Upper lobe of left lung (tissue), 4 donors: ENCODE measurements at regions not wholly inside any gene's neighbourhood (a gene's known extent, or its start where the extent isn't known, plus 50 kb on each side); places are given as distances from the start of the nearest gene placed in this dataset.

ENCODE experiments used
- CTCF ChIP-seq, 6 experiments: fragments of 450-650 bp in 4 of 6; fragments of 200-600 bp in 2 of 6; sonication (generic) in 2 of 6; IDR thresholded peaks; one replicate each; pipeline ENCODE4 v1.5.1; 2016 to 2019; ENCODE audit warnings: antibody characterized with exemption in 6 of 6
- POLR2A ChIP-seq, 4 donors: fragments of 450-650 bp; IDR thresholded peaks; one replicate each; pipeline ENCODE4 v1.5.1; 2016 to 2017; ENCODE audit warnings: antibody characterized with exemption in 4 of 4, mild to moderate bottlenecking in 2 of 4

- TF ChIP-seq POLR2A (IDR thresholded peaks at IDR 0.05) (no peak), CTCF (IDR thresholded peaks at IDR 0.05) (no peak)
Measured at GRCh38 chr4:164482092-164482404, 271.9 kb upstream of the SMIM31 start.
